ENCODE measurements at regions not wholly inside any gene's neighbourhood (a gene's known extent, or its start where the extent isn't known, plus 50 kb on each side); places are given as distances from the start of the nearest gene placed in this dataset.

DNA sequence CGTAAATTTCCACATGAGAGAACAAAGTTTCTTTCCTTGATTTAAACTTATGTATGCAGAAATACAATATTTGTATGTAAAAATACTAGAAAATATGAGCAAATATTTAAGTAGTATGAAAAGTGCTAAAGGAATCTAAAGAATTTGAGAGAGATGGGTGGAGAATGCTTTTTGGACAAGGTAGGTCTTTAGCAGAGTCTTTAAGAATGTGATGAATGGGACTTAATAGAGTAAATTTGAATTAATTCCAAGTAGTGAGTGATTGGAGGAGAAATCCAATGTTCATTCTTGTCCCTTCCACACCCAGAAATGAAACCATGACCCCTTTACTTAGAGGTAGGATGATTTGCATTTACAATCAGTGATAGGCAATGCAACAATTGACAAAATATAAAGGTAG, 570.9 kb upstream of the ZFP42 start:
- no peak for TF ChIP-seq POLR2AphosphoS5 (IDR thresholded peaks at IDR 0.05; ENCODE audit: low read depth, low read length)
- TF ChIP-seq SIN3A (IDR thresholded peaks at IDR 0.05; ENCODE audit: borderline replicate concordance, insufficient read depth, low read length): no peak
- no peak for TF ChIP-seq FOXP2 (optimal IDR thresholded peaks at IDR 0.05; ENCODE audit: borderline replicate concordance, extremely low read depth, extremely low read length, insufficient read depth)
- no peak for TF ChIP-seq TAF1 (IDR thresholded peaks at IDR 0.05; ENCODE audit: borderline replicate concordance, insufficient read depth, low read length)
- TF ChIP-seq, protein P1, sequence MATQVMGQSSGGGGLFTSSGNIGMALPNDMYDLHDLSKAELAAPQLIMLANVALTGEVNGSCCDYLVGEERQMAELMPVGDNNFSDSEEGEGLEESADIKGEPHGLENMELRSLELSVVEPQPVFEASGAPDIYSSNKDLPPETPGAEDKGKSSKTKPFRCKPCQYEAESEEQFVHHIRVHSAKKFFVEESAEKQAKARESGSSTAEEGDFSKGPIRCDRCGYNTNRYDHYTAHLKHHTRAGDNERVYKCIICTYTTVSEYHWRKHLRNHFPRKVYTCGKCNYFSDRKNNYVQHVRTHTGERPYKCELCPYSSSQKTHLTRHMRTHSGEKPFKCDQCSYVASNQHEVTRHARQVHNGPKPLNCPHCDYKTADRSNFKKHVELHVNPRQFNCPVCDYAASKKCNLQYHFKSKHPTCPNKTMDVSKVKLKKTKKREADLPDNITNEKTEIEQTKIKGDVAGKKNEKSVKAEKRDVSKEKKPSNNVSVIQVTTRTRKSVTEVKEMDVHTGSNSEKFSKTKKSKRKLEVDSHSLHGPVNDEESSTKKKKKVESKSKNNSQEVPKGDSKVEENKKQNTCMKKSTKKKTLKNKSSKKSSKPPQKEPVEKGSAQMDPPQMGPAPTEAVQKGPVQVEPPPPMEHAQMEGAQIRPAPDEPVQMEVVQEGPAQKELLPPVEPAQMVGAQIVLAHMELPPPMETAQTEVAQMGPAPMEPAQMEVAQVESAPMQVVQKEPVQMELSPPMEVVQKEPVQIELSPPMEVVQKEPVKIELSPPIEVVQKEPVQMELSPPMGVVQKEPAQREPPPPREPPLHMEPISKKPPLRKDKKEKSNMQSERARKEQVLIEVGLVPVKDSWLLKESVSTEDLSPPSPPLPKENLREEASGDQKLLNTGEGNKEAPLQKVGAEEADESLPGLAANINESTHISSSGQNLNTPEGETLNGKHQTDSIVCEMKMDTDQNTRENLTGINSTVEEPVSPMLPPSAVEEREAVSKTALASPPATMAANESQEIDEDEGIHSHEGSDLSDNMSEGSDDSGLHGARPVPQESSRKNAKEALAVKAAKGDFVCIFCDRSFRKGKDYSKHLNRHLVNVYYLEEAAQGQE (IDR thresholded peaks at IDR 0.05; ENCODE audit: insufficient read depth in 1 of 2, low read depth in 2 of 2, low read length in 2 of 2): no peak

DNA sequence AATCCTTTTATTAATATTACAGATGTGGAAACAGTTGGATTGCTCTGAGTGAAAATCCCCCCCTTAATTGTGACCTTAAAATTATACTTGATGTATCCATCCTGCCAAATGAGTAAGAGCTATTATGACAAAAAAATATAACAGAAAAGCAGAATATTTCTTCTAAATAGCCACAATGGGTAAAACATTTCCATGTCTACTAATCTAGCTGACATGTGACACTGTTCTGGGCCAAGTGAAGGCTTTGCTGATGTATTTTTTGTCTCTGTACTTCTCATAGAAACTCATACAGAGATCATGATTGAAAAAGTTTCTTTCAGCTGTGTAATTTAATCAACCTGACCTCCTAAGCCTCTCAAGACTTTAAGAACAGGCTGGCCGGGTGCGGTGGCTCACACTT, 569.1 kb upstream of the ZFP42 start:
- TF ChIP-seq SIN3A (IDR thresholded peaks at IDR 0.05; ENCODE audit: borderline replicate concordance, insufficient read depth, low read length) (no peak), TAF1 (IDR thresholded peaks at IDR 0.05; ENCODE audit: borderline replicate concordance, insufficient read depth, low read length) (no peak), POLR2AphosphoS5 (IDR thresholded peaks at IDR 0.05; ENCODE audit: low read depth, low read length) (no peak), FOXP2 (optimal IDR thresholded peaks at IDR 0.05; ENCODE audit: borderline replicate concordance, extremely low read depth, extremely low read length, insufficient read depth) (no peak)
- TF ChIP-seq, protein P1 (IDR thresholded peaks at IDR 0.05; ENCODE audit: insufficient read depth in 1 of 2, low read depth in 2 of 2, low read length in 2 of 2): no peak

DNA sequence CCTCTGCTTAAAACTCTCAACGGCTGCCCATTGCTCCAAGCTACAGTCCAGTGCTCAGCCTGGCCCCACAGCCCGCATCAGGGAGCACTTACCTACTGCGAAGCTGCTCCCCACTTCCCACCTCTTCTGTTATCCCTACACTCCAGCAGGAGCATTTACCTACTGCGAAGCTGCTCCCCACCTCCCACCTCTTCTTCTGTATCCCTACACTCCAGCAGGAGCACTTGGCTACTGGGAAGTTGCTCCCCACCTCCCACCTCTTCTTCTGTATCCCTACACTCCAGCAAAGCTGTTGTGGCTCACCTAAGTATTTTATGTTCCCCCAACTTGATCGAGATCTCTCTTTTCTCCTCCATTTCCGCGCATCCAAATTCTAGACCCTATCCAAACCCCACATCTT, 563.3 kb upstream of the ZFP42 start:
- TF ChIP-seq SIN3A (IDR thresholded peaks at IDR 0.05; ENCODE audit: borderline replicate concordance, insufficient read depth, low read length) (no peak), POLR2AphosphoS5 (IDR thresholded peaks at IDR 0.05; ENCODE audit: low read depth, low read length) (no peak), TAF1 (IDR thresholded peaks at IDR 0.05; ENCODE audit: borderline replicate concordance, insufficient read depth, low read length) (no peak), FOXP2 (optimal IDR thresholded peaks at IDR 0.05; ENCODE audit: borderline replicate concordance, extremely low read depth, extremely low read length, insufficient read depth) (no peak)
- TF ChIP-seq, protein P1 (IDR thresholded peaks at IDR 0.05; ENCODE audit: insufficient read depth in 1 of 2, low read depth in 2 of 2, low read length in 2 of 2): no peak

DNA sequence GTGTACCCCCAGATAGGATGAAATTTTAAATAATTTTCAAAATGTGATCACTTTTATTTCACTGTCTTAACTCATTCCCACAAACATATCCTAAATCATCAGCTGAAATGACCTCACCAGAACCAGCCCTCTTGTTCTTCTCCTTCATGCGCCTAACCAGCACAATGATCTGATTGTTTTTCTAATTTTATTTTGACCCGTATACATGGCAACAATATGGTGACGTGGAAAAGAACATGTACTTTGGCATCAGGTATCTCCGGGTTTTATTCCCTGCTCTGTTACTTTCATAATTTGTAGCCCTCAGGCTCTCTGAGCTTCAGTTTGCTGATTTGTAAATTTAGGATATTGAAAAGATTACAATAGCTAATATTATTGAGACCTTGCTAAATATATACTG, 562.4 kb upstream of the ZFP42 start:
- TF ChIP-seq POLR2AphosphoS5 (IDR thresholded peaks at IDR 0.05; ENCODE audit: low read depth, low read length) (no peak), FOXP2 (optimal IDR thresholded peaks at IDR 0.05; ENCODE audit: borderline replicate concordance, extremely low read depth, extremely low read length, insufficient read depth) (no peak), TAF1 (IDR thresholded peaks at IDR 0.05; ENCODE audit: borderline replicate concordance, insufficient read depth, low read length) (no peak), SIN3A (IDR thresholded peaks at IDR 0.05; ENCODE audit: borderline replicate concordance, insufficient read depth, low read length) (no peak)
- TF ChIP-seq, protein P1 (IDR thresholded peaks at IDR 0.05; ENCODE audit: insufficient read depth in 1 of 2, low read depth in 2 of 2, low read length in 2 of 2): no peak

DNA sequence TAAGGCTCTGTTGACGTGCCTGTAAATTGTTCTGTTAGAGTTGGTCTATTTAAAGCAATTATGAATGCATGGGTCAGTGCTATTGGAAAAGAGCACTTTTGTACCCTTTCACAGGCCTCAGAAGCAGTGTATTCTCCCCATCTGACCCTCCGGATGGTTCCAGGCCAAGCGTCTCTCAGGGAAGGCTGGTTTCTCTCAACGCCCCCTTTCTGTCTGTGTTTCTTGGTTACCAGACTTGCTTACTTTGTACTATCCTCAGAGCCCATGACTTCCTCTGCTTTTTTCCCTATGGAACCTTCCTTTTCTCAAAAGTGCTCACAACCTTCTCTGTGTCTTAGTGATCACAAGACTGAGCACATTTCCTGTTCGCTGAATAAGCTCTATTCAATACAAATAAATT, 559.3 kb upstream of the ZFP42 start:
- no peak for TF ChIP-seq FOXP2 (optimal IDR thresholded peaks at IDR 0.05; ENCODE audit: borderline replicate concordance, extremely low read depth, extremely low read length, insufficient read depth)
- TF ChIP-seq, protein P1 (IDR thresholded peaks at IDR 0.05; ENCODE audit: insufficient read depth in 1 of 2, low read depth in 2 of 2, low read length in 2 of 2): no peak
- no peak for TF ChIP-seq TAF1 (IDR thresholded peaks at IDR 0.05; ENCODE audit: borderline replicate concordance, insufficient read depth, low read length)
- TF ChIP-seq SIN3A (IDR thresholded peaks at IDR 0.05; ENCODE audit: borderline replicate concordance, insufficient read depth, low read length): no peak
- TF ChIP-seq POLR2AphosphoS5 (IDR thresholded peaks at IDR 0.05; ENCODE audit: low read depth, low read length): no peak
